Right lung (tissue), 2 donors: ENCODE measurements at regions not wholly inside any gene's neighbourhood (a gene's known extent, or its start where the extent isn't known, plus 50 kb on each side); places are given as distances from the start of the nearest gene placed in this dataset.
"Not testable (repeated sequence)": the region's sequence is repeated elsewhere in the genome, so short reads cannot be mapped to it uniquely, and the experiment has no call there.

Source experiments
- DNase-seq, 2 donors: peaks; one replicate each; pipeline ENCODE4 v3.0.0-alpha.2; 2013

DNA sequence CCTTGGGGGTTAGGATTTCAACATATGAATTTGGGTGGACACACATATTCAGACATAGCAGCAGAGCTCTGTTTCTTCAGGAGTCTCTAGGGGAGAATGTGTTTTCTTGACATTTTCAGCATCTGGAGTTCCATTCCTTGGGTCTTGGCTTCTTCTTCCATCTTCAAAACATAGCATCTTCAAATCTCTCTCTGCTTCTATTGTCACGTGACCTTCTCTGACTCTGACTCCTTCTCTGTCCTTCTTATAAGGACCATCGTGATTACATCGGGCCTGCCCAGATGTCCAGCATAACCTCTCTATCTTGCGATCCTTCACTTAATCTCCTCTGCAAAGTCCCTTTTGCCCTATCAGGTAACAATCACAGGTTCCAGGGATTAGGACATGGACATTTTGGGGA lies 101.0 kb upstream of the CHD6 start:
- no peak for DNase-seq

DNA sequence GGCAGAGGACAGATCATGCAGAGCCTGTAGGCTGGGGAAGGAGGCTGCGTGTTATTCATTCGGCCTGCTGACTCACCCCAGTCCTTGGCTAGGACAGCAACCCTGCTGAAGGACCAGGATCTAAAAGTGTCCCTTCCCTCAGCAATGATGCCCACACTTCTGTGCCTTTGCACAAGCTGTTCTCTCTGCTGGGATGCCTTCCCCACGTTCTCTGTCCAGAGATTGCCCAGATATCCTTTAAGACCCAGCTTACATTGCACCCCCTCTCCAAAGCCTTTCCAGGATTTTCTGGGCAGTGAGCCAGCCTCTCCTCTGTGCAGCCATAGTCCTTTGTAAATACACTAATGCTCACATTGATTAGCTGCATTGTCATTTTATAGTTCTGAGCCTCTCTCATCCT lies 99.3 kb upstream of the CHD6 start:
- no peak for DNase-seq

GRCh38 chr20:41716911-41717310 lies 98.7 kb upstream of the CHD6 start:
- DNase-seq, result no peak

DNA sequence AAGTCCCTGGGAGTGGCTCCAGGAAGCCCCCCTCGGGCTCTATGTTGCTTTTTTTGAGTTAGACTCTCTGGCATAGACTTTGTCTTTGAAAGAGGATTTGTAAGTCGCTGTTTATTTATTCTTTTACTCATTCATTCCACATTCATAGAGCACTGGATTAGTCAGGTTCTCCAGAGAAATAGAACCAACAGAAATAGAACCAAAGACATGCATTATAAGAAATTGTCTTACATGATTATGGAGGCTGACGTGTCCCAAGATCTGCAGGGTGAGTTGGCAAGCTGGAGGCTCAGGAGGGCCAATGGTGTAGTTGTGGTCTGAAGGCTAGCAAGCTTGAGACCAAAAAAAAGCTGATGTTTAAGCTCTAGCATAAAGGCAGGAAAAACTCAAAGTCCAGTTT lies 98.3 kb upstream of the CHD6 start:
- no peak for DNase-seq

- DNase-seq, result no peak
These were observed 97.3 kb upstream of the CHD6 start for GRCh38 chr20:41715526-41715925.

- no peak for DNase-seq
These were observed 95.9 kb upstream of the CHD6 start for GRCh38 chr20:41714030-41714429.

DNA sequence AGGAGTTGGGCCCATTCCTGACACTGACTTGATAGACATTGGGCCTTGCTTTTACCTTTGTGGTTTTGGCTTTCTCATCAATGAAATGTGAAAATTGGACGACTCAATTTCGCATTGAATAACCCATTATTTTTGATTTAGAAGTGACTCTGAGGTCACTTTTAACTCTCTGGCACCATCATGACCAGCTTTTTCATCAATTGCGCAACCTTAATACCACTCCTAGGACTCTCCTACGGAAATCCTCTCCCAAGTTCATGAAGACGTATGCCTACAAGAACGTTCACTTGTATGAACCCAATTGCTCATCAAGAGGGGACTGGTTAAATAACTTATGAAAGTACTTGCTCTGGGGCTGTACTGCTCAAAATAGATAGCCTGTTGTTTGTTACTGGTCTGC lies 86.7 kb upstream of the CHD6 start:
- DNase-seq, result no peak

DNA sequence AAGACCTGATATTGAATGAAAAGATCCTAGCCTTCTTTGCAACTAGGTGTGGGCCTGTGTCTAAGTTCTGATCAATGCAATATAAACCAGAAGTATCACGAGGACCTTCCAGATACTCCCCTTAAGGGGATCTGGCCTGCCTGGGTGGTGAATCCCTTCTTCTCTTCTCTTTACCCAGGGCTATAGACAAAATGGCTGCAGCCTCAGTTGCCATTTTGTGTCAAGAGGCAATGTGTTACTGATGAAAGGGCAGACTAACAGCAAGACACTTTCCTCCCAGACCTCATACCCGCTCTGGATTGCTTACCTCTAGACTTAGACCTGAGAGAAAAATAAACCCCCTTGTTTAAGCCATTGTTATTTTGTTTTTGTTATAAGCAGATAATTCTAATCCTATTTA lies 84.5 kb upstream of the CHD6 start:
- DNase-seq, result no peak

GRCh38 chr20:41701588-41702348 lies 83.6 kb upstream of the CHD6 start:
- DNase-seq, result no peak

GRCh38 chr20:41699673-41700072 lies 81.5 kb upstream of the CHD6 start:
- DNase-seq, result not testable (repeated sequence)

- no peak for DNase-seq
These were observed 79.8 kb upstream of the CHD6 start for GRCh38 chr20:41697861-41698559.

GRCh38 chr20:41696428-41696827 lies 78.3 kb upstream of the CHD6 start:
- DNase-seq, result no peak

DNA sequence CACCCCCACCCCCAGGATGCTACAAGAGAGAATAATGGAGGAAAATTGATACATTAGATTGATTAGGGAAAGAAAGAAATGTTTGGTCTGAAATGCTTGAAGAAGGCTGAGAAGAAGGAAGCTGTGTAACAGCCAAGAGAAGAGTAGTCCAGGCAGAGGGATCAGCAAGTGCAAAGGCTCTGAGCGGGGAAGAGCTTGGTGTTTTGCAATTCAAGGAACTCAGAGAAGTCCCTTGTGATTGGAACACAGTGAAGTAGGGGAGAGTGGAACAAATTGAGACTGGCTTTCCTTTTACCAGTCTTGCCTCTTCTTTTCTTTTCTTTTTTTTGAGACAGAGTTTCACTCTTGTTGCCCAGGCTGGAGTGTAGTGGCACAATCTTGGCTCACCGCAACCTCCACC lies 76.6 kb upstream of the CHD6 start:
- DNase-seq, result no peak

DNA sequence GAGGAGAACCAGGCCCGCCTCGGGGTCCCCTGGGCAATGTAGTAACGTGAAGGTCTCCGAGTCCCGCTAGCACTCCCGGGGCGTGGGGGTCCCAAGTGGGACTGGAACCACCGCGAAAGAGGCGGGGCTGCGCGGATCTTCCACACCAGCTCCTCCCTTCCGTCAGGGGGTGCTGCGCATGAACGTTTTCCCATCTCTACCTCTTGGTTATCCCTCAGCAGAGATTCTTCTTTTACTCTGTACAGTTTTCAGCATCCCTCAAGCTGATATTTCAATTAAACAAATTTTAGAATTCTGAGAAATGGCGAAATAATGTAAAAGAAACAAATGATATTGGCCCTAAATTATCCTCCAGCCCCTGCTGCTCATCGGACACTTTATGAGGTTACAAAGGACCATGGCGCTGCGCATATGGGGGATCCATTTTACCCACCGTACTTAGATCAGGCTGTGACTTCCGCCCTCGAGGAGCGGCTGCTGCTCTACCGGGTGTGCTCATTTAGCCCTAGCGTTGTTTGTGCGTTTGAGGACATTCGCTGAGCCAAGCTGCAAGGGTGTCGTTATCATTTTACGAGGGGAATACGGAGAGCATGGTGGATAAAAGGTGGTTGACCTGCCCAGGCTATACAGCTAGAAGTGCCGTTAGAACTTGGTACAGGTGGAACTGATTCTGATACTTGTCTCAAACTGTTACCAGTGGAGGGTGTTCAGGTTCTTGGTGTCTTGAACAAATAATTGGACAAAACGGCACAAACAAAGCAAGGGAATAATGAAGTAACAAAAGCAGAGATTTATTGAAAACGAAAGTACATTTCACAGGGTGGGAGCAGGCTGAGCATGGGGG lies 75.2 kb upstream of the CHD6 start:
- DNase-seq, result peak; percentile 78 to 81

DNA sequence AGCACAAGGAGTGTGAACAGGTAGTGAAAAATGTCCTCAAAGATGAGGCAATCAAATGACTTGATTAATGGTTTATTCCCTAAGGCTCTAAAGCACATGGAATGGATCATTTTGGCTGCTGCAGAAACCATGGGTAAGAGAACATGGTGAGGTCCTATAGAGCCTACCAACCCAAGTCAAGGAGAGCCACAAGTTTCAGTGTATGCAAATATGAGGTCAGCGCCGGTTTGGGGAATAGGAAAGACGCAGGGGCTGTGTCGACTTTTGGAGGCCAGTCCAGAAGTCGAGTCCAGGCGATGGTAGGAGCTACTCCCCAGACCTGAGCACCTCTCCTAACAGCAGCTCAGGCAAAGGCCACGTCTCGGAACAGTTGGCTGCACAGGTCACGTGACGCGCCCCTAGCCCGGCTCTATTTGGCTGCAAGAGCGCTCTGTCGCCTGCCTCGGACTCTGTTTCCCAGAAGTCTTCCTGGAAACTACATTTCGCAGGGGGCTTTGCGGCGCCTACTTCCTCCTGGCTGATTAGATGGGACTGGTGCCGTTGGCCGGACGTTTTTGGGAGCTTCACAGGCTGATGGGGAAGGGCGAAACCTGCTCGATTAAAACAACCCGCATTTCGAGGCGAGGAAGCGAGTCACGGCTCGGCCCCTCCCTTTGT lies 74.4 kb upstream of the CHD6 start:
- peak; percentile 78 to 82 for DNase-seq

- DNase-seq, result no peak
These were observed 73.3 kb upstream of the CHD6 start for GRCh38 chr20:41691443-41691842.

DNA sequence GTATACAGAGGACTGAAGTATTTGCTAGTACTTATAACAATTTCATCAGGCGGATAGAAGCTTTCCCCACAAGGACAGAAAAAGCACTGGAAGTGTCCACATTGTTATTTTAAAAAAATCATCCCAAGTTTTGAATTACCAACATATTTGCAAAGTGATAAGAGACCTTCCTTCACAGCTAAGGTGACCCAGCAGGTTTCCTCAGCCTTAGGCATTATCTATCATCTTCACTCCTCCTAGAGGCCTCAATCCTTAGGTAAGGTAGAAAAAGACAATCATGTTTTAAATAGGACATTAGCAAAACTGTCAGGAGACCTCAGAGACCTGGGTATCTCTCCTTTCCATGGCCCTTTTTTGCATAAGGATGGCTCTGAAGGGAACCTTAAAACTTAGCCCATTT lies 72.5 kb upstream of the CHD6 start:
- no peak for DNase-seq

DNA sequence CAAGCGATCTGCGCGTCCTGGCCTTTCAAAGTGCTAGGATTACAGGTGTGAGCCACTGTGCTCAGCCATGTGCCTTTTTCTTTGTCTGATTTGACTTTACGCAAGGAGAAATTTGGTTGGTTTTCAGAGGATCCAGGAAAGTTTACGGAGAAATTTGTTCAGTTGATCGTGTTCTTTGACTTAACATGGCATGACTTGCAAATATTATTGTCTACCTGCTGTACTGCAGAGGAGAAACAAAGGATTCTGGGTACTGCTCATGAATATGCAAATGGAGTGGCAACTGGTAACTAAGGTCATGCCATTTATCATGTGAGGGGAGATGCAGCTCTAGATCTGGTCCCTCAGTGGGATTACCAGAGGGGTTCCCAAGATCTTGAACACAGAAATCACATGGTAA lies 68.8 kb upstream of the CHD6 start:
- no peak for DNase-seq

- not testable (repeated sequence) for DNase-seq
These were observed 67.0 kb upstream of the CHD6 start for GRCh38 chr20:41685145-41685544.

DNA sequence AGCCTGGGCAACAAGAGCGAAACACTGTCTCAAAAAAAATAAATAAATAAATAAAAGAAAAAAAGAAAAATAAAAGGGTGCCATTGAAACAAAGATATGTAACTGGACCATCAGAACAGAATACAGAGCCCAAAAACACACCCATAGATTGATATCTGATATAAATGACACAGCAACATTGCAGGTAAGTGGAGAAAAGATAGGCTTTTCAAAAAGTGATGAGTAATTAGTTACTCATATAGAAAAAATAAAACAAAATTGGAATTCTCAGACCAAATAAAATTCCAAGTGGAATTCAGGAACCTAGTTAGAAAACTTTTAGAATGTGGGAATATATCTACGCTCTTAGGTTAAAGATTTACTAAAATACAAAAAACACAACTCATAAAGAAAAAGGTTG lies 60.6 kb upstream of the CHD6 start:
- DNase-seq, result no peak

- no peak for DNase-seq
These were observed 54.1 kb upstream of the CHD6 start for GRCh38 chr20:41672282-41672681.

DNA sequence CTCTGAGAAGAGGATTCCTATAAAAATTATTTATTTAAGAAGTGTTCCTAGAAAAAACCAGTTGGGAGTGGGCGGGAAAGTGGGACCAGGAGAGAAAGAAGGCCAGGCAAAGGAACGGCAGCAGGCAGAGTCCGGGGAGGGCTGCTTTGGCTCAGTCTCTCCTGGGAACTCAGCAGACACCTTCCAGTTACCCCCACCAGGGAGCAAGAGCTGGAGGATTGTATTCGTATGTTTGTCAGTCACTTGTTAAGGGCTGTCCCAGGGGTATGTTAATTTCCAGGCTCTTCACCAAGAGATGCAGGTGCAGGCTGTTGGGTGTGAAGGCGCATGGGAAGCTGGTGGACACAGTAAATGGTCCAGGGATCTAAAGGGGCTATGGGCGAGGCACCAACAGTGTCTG lies 53.0 kb upstream of the CHD6 start:
- no peak for DNase-seq
